Lung (tissue), 11 donors: ENCODE measurements at regions not wholly inside any gene's neighbourhood (a gene's known extent, or its start where the extent isn't known, plus 50 kb on each side); places are given as distances from the start of the nearest gene placed in this dataset.

Source experiments
- ATAC-seq: fragments of 200-7000 bp; cut with Tn5 transposase; one replicate; pipeline ENCODE4 v1.9.1; 2020; ENCODE audit warnings: moderate number of reproducible peaks; ENCODE audit not compliant: insufficient read depth, low FRiP score
- DNase-seq, 3 donors: peaks; one replicate each; pipeline ENCODE4 v3.0.0-alpha.2; 2013 to 2017
- H3K27ac ChIP-seq, 2 donors: one replicate each; pipeline ENCODE4 v1.5.1; 2013; ENCODE audit warnings: mild to moderate bottlenecking in 2 of 2, moderate library complexity in 2 of 2, control low read depth in 1 of 2, inconsistent platforms in 1 of 2, low read depth in 1 of 2, low read length in 1 of 2
- H3K27me3 ChIP-seq, 3 donors: one replicate each; pipeline ENCODE4 v1.5.1; 2013; ENCODE audit warnings: low read length in 2 of 3; ENCODE audit not compliant: control insufficient read depth in 3 of 3, insufficient read depth in 3 of 3
- H3K36me3 ChIP-seq, 4 donors: one replicate each; pipeline ENCODE4 v1.5.1; 2013; ENCODE audit warnings: low read length in 4 of 4, mild to moderate bottlenecking in 1 of 4, moderate library complexity in 1 of 4; ENCODE audit not compliant: control insufficient read depth in 4 of 4, insufficient read depth in 4 of 4
- H3K4me1 ChIP-seq, 5 donors: one replicate each; pipeline ENCODE4 v1.5.1; 2013; ENCODE audit warnings: low read length in 5 of 5, mild to moderate bottlenecking in 2 of 5, moderate library complexity in 1 of 5; ENCODE audit not compliant: control insufficient read depth in 5 of 5, insufficient read depth in 5 of 5
- H3K4me3 ChIP-seq: one replicate; pipeline ENCODE4 v1.5.1; 2013; ENCODE audit warnings: mild to moderate bottlenecking, control low read depth, moderate library complexity
- H3K9ac ChIP-seq, 2 donors: one replicate each; pipeline ENCODE4 v1.5.1; 2013; ENCODE audit warnings: low read length in 2 of 2, control low read depth in 1 of 2; ENCODE audit not compliant: insufficient read depth in 1 of 2
- H3K9me3 ChIP-seq, 4 donors: one replicate each; pipeline ENCODE4 v1.5.1; 2013; ENCODE audit warnings: low read length in 3 of 4, mild to moderate bottlenecking in 1 of 4, moderate library complexity in 1 of 4; ENCODE audit not compliant: control insufficient read depth in 4 of 4, insufficient read depth in 3 of 4
- CTCF ChIP-seq: IDR thresholded peaks from 2 replicates; pipeline ENCODE4 v1.5.1; 2012; ENCODE audit warnings: mild to moderate bottlenecking; ENCODE audit errors: control extremely low read depth, extremely low read depth
- WGBS, 2 donors: extraction: QIAGEN DNeasy Blood & Tissue Kit; methylation state at CpG; one replicate each; pipeline ENCODE4 v1.1.7; 2013; 5-methylcytosine and 5-hydroxymethylcytosine counted together
- donor health status: control.
- donor health status: control.
- donor health status: Bipolar disorder and iron deficiency.
- donor health status: healthy.
- donor health status: DM: yes; HTN: yes; CAD: no.

- Histone ChIP-seq H3K4me1 (peaks cover 0 to 12% (median 3%) of the 10 kb centered on the region in 5 donors), H3K27ac (peak overlapping the region; percentile 22 to 35), H3K4me3 (no peak overlapping the region), H3K9ac (no peak overlapping the region), H3K36me3 (no peaks in the 10 kb centered on the region), H3K27me3 (no peaks in the 10 kb centered on the region), H3K9me3 (no peaks in the 10 kb centered on the region)
- peak; percentile 64 for ATAC-seq
- 32% methylated on average over 8 of the region's 8 CpGs for WGBS, 2 donors
- TF ChIP-seq CTCF: peak; percentile 57
- DNase-seq: peak; percentile 87 to 94 (median 92)
Measured at GRCh38 chr11:10366568-10367331, 61.9 kb downstream of the ADM start.

- peaks cover 0 to 6% (median 1%) of the 10 kb centered on the region in 5 donors for H3K4me1 ChIP-seq
- H3K9ac ChIP-seq: no peak overlapping the region
- H3K27ac ChIP-seq: no peak overlapping the region
- H3K4me3 ChIP-seq: no peak overlapping the region
- DNase-seq: no peak
- H3K27me3 ChIP-seq: no peaks in the 10 kb centered on the region
- no peaks in the 10 kb centered on the region for H3K9me3 ChIP-seq
- no peaks in the 10 kb centered on the region for H3K36me3 ChIP-seq
- ATAC-seq: no peak
- 74 to 75% methylated on average over 7 of the region's 7 CpGs for WGBS, 2 donors
- TF ChIP-seq CTCF: no peak
Measured at GRCh38 chr11:10371926-10372641, 67.2 kb downstream of the ADM start.

- no peak overlapping the region for H3K4me3 ChIP-seq
- ATAC-seq (no peak), DNase-seq (no peak)
- H3K36me3 ChIP-seq: no peaks in the 10 kb centered on the region
- no peaks in the 10 kb centered on the region for H3K27me3 ChIP-seq
- H3K9ac ChIP-seq: no peak overlapping the region
- peaks cover 0 to 4% (median 0%) of the 10 kb centered on the region in 5 donors for H3K4me1 ChIP-seq
- H3K9me3 ChIP-seq: no peaks in the 10 kb centered on the region
- TF ChIP-seq CTCF: no peak
- no peak overlapping the region for H3K27ac ChIP-seq
- 39 to 40% methylated on average over 3 of the region's 3 CpGs for WGBS, 2 donors
Measured at GRCh38 chr11:10373340-10373739, 68.5 kb downstream of the ADM start.
